GM18870 (cell line): ENCODE measurements at regions not wholly inside any gene's neighbourhood (a gene's known extent, or its start where the extent isn't known, plus 50 kb on each side); places are given as distances from the start of the nearest gene placed in this dataset.

ENCODE experiments used
- ATAC-seq: cut with Tn5 transposase; IDR thresholded peaks from one replicate; pipeline ENCODE4 v1.9.1; 2021; ENCODE audit warnings: moderate library complexity; ENCODE audit not compliant: unreplicated experiment

DNA sequence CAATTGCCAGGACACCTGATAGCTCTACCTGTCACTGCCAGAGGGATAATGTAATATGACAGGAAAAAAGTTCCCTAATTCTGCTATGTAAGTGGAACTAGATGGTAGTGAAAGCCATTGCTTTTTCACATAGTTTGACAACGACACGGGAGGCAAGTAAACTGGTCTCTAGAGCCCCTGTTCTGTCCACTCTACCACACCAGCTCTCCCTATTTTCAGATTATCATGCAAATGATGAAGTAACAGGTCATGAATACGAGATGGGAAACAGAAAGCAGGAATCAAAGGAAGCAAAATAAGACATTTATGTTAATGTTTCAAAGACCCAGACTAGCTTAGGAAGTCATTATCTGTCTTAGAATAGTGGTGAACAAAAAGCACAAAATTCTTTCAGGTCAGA lies 56.2 kb downstream of the TAF11L14 start:
- no peak for ATAC-seq

DNA sequence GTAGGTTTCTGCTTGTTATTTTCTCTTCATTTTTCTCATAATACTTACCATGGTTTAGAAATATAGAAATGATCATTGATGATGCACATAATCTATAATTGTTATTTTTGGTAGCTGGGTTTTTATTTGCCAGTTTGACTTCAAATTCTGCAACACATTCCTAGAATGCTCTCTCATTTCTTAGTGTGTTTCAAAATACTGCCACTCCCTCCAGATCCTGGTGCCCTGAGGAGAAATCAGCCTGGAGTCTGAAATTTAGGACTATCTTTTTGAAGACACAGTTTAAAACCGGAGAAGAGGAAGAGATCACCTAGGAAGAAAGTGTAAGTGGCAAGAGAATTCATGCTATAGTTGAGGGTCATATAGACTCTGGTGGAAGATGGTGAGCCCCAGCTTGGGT lies 57.5 kb downstream of the TAF11L14 start:
- no peak for ATAC-seq

DNA sequence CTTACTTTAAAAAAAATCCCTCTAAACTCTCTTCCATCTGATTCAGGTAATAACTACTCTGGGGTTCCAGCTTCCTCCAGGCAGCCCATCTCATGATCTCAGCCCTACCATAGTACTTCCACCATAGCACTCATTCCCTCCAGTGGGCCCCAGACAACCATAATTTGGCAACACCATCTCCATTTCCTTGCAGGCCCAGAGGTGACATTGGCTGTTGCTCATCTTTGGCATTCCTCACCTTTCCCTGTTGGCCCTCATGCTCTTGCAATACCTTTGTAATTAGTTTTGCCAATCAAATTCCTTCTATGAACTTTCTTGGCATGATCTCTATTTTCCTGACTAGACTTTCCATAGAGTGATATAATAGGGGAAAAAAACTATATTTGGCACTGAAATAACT lies 60.1 kb downstream of the TAF11L14 start:
- ATAC-seq = no peak

DNA sequence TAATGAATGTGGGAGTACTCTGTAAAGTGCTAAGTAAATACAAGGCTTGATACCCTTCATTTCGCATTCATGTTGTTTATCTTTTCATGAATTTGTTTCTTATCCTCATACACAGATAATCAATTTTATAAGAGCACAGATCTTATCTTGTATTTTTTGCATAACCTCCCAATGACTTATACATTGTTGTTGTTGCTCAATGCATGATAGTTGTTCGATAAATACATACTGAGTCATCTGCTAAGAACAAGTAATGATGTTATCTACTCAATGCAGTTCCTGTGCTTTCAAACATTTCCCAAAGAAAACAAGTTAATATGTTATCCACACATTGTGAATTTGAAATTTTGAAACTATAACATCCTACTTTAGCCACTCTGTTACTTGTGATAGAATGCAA lies 60.7 kb downstream of the TAF11L14 start:
- no peak for ATAC-seq

DNA sequence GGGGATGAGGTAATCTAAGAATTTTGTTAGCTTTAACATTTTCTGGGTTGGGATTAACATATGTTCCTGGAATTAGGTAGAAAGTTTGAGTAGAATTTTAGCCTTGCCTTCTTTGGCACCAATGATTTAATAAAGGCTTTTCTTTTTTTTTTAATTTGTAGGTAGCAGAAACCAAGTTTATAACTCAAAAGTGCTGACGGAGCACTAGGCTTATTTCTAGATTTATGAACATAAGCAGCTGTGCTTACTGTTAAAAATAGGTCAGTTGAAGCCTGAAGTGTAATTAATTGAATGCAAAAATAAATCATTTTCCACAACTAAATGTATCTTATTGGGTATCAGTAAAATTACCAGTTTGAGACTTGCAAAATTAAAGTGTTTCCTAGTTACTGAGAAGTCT lies 62.4 kb downstream of the TAF11L14 start:
- no peak for ATAC-seq

DNA sequence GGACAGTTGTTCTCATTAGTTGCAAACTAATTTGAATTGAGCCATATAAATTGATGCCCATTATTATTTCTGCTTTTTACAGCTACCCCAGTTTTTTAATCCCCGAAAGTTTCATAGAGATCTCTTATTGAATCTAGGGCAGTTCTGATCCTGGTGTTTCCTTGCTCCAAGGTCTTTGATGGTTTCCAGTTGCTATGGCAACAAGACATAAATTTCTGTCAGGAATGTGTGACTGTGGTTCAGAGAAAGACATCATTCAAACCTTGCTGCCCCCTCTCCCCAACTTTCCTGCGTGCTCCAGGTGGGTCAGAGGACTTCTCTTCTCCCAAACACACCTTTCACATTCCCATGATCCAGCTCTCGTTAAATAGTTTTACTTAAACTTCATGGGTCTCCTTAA lies 63.4 kb downstream of the TAF11L14 start:
- no peak for ATAC-seq

DNA sequence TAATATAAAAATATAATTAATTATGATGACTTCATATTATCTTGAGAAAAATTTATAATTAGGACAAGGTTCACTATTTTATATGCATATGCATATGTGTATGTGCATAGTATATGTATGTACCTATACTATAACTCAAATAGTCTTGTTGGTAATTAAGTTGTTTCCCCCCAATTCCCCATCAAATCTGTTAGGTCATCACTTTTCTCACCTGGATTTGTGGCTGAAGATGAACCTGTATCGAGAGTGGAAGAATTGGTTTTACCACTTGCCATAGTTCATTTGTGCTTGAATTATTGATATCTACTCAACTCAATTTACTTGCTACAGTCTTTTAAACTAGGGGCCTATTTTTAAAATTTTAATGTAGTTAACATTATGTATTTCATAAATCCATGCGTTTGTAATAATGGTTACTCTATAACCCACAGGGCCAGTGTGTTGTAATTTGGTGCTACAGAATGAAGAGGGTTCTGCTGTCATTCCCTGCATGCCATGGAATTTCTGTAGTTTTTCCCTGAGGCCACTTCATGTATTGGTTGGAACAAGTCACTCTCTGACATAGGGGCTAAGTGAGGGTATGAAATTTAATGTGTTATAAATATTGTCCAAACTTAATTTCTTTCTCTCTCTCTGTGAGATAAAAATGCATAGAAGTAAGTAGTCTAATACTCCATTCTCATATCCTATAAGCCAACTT lies 74.9 kb downstream of the TAF11L14 start:
- ATAC-seq = no peak

DNA sequence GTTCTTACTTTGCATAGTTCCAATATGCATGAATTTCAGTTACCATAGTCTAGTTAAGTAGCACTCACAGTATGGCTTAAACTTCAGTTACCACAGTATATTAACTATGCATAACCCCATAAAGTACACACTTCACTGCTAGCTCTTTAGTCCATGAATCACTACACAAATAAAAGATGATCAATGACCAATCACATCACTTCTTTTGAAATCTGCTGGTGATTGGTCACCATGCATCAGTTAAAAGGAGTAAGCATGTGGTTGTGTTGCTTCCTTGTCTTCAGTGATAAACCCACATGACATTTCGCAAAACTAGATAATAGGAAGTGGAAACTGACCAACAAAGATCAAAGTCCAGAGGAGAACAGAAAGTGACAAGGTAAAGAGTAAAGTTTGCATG lies 79.0 kb downstream of the TAF11L14 start:
- no peak for ATAC-seq

DNA sequence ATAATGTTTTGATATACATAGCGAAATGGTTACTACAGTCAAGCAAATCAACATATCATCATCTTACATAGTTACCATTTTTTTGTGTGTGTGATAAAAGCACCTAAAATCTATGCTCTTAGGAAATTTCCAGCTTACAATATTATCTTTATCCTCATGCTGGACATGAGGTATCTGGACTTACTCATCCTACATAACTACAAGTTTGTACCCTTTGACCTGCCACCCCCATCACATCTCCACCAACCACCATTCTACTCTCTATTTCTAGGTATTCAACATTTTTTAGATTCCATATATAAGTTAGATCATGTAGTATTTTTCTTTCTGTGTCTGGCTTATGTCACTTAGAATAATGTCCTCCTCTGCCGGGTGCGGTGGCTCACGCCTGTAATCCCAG lies 79.9 kb downstream of the TAF11L14 start:
- ATAC-seq = no peak

DNA sequence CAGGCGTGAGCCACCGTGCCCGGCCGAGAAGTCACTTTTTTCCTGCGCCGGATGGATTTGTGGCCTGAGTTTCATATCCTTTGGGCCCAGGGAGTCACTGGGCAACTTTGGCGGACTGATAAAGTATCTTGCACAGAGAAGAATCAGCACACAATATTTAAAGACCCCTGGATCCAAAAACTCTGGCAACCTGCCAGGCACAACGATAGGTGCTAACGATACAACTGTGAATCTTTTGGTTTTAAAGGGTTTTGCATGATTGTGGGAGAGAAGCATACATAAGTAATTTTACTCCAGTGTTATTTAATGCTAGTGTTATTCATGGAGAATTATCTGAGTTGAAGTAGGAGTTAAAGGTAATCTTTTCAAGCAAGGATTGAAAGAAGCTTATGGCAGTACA lies 85.3 kb downstream of the TAF11L14 start:
- ATAC-seq = no peak

DNA sequence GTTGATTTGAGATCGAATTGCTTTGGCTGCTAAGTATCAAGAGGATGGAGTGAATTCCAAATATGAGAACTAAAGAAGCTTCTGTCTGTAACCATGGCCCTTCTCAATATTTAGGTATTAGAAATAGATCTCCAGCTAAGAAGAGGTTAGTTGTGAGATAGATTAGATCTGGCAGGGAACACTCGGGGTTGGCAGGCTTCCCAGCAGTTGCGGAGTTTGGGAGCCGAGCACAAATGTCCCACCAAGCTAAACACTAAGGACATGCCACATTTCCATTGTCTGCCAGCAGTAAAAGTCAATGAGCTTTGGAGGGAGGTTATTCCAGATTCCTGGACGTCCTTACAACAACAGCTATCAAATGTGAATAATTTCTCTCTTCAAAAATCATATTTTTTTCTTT lies 85.8 kb downstream of the TAF11L14 start:
- ATAC-seq = no peak

DNA sequence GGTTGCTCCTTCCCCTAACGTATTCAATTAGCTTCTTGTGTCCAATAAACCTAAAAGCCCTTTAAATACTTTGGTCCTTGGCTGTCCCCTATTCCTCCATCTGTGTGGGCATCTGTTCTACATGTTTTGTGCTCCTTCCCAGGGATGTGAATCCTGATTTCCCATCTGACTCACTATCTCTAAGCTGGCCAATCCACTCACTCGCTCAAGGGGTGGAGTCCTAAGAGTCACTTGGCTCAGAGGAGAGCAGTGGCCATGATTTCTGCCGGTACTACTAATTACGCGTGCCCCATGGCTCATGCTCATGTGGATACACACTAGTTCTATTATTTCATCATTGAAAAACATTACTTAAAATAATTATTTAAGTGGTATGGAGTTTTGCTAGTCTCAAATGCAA lies 89.6 kb downstream of the TAF11L14 start:
- ATAC-seq = no peak

DNA sequence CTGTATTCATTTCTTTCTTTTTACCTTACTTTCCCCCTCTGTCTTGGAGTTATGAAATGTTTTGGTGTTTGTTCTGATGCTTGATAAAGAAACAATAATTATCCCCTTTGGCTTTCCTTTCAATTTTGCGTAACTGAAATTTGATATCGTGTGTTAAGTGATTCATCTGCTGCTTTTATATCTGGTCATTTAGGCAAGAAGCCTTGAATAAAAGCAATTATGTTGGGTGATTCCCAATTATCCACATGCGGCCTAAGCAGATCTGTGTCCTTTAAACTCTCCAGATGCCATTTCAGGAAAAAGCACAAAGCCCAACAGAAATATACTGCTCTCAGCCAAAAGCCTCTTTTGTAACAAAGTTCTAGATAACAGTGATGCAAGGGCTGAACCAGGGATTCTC lies 92.8 kb downstream of the TAF11L14 start:
- no peak for ATAC-seq

DNA sequence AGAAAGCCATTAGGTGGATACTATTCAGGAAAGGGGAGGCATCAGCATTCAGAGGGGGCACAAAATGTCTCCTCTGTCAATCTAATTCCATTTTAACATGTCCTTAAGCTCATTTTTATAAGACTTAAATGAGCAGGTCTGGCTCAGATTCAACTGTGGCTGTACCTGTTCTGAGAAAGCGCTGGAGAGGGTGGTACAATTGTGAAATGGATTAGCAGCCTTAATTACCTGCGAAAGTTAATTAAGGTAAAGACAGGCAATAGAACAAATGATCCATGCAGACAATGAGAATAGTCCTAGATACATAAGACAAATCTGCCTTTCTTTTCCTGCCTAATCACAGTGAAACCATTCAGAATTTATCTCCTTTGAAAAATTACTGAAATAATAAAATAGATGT lies 96.2 kb downstream of the TAF11L14 start:
- no peak for ATAC-seq

DNA sequence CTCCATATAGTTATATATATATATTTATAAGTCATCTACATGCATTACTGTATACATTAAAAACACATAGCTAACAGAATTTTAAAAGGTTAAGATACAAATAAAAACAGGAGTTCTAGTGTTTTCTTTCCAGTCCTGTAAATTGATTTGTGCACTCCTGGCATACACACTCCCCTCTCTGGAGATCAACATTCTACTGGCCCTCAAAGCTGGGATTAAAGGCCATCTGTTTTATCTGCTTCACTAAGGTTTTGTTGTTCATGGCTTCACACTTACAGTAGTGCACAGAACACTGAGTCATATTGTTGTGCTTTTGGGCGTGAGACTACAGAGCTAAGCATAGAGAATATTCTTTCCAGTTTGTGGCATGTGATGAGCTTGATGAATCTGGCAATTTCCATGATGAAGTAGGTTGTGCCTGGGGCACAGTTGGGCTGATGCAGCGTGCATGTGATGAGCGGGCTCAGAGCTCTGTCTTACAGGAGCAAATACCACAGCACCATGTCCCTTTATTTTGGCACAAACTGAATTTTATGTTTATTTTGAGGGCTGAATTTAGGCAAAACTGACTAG lies 98.2 kb downstream of the TAF11L14 start:
- no peak for ATAC-seq

DNA sequence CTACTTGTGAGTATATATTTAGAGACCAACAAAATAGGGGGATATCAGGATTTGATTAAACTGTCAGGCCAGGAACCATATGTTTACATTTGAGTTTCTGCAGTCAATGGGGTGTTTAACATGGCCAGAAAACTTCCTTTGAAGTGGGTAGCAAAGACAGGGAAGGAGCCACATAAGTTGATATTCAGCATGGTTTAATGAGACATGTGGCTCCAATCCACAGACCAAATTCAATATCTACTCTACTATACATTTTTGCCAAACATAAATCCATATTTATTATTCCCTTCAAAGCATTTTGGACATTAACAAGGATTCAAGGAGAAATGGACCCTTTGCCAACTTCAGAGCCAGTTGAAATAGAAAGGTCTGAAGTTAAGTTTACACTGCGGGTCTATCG lies 99.8 kb downstream of the TAF11L14 start:
- no peak for ATAC-seq

DNA sequence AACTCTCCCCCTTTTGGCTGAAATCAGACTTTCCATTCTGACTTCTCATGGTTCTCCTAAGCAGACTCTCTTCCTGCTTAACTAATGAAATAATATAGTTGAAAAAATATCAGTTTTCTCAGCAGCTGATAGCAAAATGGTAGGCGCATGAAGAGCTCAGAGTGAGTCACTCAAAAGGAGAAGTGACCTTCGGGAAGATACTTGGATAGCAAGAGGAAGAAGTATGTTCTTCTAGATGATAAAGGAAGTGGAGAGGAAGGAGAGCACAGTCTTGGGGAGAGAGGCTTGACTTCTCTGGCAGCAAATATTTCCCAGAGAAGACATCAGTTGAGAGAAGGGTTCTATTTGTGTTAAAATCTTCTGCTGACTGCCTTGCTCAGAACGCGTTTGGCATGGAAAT lies 101.5 kb downstream of the TAF11L14 start:
- ATAC-seq = no peak

DNA sequence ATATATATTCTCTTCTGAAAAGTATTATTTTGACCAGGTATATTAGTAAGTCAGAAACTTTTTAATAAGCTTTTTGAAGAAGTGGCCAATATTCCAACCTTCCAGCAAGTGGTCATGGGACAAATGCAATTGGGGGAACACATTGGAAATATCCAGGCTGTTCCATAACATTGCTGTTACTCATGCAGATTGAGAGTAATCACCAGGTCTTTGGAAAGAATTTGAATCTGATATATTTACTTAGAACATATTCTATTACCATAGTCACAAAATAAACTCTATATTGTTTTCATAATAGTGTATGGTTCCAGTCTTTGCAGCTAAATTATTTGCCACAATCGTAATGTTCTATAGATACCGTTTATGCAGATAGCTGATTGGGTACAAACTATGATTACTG lies 102.8 kb downstream of the TAF11L14 start:
- no peak for ATAC-seq

DNA sequence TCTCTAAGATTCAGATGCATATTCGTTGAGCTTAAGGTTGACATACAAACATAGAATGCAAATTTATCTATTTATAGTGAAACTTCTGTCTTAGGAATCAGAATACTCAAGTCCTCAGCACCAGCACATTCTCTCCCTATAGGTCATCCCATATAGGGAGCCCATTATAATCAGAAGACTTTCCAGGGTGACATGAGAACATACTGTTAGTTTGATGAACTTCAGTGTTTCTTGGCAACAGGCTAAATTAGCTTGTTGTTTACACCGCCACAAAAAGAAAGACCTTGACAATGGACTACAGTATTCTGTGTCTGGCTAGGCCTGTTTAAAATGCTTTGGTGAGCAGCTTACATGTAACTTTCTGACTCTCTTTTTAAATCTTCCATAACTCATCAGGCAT lies 104.2 kb downstream of the TAF11L14 start:
- ATAC-seq = no peak

DNA sequence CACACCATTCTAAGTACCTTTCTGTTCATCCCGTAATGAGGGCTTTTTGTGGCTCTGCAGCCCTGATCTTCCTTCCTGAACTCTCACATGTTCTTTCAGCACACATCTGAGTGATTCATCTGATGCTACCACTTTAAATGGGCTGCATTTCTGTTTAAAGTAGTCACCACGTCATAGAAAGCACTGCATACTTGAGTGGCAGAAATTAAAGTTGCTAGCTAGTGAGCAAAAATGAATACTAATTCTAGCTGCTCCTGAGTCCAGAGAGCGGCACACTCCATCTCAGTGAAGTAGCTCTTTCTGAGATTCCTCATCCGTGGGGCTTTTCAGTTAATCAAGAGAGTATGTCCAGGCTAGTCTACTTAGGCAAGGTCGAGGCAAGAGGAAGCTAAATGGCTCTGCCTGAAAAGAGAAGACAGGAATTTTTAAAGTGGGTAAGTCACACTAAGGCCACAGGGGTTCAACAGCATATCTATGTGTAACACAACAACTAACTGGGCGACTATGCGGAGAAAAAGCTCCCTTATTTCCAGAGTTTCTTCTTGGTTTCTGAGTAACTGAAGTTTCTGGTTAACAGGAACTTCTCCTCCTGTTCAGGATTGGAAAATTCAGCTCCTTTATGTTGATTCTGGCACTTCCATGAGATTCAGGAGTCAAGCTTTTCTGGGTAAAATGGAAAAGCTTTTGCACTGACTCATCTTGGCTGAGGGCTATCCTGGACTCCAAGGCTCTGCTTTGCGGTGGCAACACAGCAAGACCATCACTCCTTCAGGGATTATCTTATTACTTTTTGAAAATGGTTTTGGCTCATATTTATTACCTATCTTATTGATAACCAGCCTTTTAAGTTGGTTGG lies 109.5 kb downstream of the TAF11L14 start:
- no peak for ATAC-seq

DNA sequence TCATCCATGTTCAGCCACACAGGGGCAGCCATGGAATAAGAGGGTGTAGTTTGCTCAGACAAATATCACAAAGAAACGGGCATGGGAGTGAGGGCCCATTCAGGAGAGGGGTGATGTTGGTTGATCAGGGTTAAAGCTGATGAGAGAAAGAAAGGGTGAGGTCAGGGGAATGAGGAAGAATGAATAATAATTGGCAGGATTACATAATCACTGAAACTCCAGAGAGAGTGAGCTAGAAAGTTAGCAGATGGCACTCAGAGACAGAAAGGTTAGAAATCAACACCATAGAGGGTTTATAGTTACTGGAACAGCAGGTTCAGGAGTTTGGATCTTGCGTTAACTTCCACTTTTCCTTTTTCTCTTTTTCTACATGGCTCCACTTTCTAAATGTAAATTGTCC lies 113.9 kb downstream of the TAF11L14 start:
- ATAC-seq = no peak

DNA sequence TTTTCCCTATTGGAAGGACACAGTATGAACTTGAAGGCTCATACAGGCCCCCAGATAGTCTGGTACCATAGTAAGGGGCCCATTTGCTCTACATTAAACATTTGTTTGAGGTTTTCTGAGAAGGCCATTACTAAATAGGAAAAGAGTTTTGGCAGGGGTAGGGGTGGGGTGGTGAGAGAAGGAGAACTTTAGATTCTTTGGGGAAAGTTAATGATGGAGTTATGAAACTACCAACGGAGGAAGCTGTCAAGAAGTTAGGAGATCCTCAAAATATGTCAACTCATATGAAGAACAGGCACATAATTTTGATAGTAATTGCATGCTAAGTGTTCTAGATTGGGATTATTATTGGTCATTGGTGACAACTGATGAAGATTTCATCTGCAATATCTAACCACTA lies 114.7 kb downstream of the TAF11L14 start:
- ATAC-seq = no peak
